Renal pelvis (tissue), 1 donor: ENCODE measurements at regions not wholly inside any gene's neighbourhood (a gene's known extent, or its start where the extent isn't known, plus 50 kb on each side); places are given as distances from the start of the nearest gene placed in this dataset.
A peak's percentile ranks its signal among the peaks of the same experiment; 100 is the strongest.

Source experiments
- DNase-seq: peaks from one replicate; pipeline ENCODE4 v3.0.0-alpha.2; 2013

DNA sequence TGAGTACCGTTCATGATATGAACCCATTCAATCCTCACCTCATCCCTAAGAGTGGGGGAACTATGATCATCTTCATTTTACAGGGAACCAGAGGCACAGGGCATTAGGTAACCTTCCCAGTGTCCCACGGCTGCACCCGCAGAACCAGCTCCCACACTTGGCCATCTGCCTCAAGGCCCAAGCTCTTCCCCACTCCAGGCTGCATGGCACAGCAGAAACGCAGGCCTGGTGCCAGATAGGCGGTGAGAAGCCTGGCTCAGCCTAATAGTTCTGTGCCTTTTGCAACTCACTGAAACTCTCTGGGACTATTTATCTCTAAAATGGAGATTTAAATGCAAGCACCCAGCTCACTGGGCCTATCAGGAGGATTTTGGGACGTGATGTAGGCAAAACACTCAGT, 90.8 kb upstream of the ZNF618 start:
- no peak for DNase-seq

DNA sequence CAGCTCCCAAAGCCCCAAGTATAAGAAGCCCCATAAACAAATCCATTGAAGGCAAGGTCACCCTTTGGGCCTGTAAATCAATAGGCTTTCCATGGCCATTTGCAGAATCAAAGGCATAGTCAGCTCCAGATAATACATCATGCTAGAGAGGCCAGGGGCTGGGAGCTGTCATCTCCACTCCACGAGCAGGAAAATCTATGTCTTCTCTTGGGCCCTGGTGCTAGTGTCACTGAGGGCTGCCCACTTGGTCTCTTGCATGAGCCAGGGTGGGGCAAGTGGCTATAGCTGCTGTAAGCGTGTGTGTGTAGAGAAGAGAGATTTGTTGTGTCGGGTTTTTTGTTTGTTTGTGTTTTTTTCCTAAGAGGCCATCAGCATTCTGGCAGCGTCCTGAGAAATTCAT, 90.0 kb upstream of the ZNF618 start:
- no peak for DNase-seq

DNA sequence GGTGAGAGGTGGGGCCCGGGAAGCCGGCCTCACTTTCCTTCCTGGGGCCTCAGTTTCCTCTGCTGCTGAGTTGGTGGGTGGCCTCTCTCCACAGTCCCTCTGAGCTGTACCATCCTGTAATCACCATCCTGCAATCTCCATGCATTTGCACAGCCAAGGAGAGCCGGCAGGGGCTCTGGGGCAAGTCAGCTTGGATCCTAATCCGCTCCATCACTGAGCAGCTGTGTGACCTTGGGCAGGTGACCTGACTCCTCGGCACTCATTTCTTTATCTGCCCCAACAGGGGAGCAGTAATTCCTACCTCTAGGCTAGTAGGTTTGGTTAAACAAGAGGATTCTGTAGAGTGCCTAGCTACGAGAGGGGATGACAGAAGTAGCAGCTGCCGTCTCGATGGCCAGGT, 88.2 kb upstream of the ZNF618 start:
- DNase-seq: no peak

GRCh38 chr9:113788616-113789330, 87.3 kb upstream of the ZNF618 start:
- peak; percentile 24 for DNase-seq

DNA sequence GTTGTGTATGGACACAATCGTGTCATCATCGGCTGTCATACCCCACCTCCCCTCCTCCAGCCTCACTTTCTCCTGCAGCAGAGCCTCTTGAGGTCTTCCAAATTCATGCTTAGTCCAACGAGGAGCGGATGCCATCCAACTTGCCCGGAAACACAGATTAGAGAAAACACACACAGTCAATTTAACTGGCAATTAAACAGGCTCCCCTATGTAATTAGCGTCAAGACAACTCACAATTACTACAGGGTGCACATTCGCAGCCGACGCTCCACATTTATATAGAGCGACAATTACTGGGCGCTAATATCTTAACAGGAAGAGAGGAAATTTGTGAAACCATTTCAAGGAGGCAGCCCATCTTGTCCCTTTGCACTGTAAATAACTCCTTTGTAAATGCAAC, 86.0 kb upstream of the ZNF618 start:
- no peak for DNase-seq

DNA sequence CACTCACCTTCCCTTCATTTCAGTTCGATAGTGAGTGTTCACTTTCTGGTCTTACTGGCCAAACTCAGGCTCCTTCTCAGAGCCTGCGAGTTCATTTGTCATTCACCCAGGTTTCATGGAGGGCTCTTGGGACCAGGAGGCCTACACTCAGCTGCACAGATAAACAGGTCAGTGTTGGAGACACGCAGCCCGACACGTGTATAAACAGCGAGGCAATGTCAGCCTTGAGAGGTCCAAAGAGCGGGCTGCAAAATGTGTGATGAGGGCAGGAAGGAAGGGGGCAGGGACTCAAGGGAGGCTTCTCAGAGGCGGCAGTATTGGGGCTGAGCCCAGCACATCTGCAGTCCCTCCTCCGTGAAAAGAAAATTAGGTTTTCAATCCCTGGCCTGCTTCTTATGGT, 82.6 kb upstream of the ZNF618 start:
- DNase-seq: no peak

- no peak for DNase-seq
Measured at GRCh38 chr9:113794721-113795120, 81.4 kb upstream of the ZNF618 start.

DNA sequence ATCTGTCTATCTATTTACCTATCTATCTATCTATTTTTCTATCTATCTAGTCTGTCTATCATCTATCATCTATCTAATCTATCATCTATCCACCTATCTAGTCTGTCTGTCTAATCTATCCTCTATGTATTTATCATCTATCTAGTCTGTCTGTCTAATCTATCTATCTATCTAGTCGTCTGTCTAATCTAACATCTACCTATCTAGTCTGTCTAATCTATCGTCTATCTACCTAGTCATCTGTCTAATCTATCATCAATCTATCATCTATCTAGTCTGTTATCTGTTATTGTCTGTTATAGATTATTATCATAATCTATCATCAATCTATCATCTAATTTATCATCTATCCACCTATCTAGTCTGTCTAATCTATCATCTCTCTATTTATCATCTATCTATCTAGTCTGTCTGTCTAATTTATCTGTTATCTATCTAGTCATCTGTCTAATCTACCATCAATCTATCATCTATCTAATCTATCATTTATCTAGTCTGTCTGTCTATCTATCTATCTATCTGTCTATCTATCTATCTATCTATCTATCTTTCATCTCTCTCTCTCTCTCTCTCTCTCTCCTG, 80.2 kb upstream of the ZNF618 start:
- no peak for DNase-seq

- DNase-seq: no peak
Measured at GRCh38 chr9:113796646-113797426, 79.3 kb upstream of the ZNF618 start.

DNA sequence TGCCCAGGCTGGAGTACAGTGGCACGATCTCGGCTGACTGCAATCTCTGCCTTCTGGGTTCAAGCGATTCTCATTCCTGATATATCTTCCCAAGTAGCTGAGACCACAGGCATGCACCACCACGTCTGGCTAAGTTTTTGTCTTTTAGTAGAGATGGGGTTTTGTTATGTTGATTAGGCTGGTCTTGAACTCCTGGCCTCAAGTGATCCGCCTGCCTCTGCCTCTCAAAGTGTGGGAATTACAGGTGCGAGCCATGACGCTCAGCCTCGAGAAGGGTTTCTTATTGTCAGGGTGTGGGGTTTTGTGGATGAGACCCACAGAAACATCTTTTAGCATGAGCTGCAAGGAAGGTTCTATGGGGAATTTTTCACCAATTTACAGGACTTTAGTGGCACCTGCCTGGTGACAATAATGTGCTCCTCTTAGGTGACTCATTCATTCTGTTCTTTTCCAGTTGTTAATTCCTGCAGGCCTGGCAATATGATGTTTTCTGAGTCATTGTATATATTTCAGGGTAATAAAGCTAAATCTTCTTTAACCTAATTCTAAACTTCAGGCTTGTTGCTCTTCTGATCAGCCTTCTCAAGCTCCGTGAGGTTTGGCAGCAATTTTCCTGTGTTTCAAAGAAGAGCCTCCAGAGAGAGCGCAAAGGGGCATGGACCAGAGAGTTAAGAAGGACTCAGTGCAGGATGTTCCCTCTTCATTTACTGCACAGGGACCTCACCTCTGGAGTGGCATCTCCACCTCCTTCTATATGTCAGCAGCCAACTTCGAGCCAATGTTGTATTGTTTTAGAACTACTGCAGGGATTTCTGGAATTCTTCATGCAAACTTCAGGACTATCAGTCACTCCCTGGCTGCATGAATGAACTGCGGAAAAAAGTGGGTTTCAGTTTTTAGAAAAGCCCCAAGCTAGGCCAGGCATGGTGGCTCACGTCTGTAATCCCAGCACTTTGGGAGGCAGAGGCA, 77.8 kb upstream of the ZNF618 start:
- DNase-seq: no peak

- DNase-seq: no peak
Measured at GRCh38 chr9:113800276-113800675, 75.8 kb upstream of the ZNF618 start.

- DNase-seq: no peak
Measured at GRCh38 chr9:113803811-113804589, 72.1 kb upstream of the ZNF618 start.

- DNase-seq: no peak
Measured at GRCh38 chr9:113805486-113806132, 70.5 kb upstream of the ZNF618 start.

DNA sequence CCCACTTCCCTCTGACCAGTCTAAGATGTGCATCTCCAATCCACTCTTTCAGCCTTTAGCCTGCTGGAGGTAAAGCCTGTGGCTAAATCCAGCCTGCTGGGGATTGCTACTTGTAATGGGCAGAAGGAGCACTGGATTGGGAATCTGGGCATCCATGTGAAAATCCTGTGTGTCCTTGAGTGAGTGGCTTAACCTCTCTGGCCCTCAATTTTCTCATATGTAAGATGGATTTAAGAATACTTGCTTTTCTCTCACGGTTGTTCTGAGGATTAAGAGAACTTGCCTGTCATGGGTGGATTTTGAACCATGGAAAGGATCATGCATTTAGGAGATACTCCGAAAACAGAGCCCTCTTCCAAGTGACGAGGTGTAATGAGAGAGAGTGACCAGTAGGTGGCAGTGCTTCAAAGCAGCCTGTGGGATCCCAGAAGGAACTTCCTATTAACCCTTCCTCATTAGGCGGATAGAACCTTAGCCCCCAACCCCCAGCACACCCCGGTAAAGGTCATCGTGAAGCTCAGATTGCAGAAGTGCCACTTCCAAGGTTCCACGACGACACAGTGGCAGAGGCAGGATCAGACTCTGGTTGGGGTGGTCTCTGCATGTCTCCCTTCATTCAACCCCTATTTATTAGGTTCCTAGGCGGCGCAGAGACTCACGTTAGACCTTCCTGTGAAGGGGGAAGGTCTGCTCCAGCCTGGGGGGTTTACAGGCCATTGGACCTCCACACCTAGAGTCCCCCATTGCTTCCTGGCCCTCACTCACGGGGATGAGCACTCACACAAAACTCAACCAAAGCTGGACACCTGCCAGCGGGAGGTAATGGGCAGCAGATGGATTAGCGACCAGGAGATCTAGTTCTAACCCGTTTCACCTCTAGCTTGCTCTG, 68.7 kb upstream of the ZNF618 start:
- peak; percentile 48 for DNase-seq

DNA sequence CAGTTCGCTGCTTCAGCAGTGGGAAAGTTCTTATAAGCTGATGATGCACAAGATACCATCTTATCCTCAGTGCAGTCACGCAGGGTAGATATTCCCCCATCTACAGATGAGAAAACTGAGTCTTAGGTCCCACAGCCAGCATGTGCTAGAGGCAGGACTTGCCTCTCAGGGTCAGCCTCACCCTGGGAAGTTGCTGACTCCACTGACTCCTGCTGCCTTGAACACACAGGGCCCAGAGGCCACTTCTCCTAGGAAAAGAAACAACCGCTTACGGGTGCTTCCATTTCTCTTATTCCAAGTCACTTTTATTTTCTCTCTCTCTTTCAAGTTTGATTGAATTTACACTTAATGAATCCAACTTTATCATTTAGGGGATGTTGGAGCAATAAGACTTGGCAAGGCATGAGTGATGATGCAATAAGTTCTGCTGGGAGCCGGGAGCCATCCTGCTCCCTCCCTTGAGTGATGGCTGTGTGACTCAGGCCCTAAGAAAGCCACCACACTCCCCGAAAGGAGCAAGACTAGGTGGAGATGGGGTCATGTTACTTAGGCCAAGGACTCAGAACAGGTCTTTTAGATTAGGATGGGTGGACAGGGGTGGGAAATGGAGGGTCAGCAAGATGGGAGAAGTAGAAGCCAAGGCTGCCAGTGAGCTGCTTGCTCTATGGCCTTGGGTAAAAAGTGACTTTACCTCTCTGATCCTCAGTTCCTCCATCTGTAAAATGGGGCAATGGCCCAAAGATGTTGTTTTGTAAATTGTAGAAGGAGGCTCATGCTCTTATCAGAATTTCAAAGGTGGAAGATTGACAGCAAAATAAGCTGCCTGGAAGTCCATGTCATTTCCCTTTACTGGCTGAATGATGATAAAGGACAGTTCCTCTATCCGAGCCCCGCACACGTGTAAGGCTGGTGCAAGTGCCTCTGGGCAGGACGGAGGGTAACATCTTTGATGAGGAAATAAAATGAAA, 67.4 kb upstream of the ZNF618 start:
- DNase-seq: no peak

- no peak for DNase-seq
Measured at GRCh38 chr9:113817171-113817570, 58.9 kb upstream of the ZNF618 start.

DNA sequence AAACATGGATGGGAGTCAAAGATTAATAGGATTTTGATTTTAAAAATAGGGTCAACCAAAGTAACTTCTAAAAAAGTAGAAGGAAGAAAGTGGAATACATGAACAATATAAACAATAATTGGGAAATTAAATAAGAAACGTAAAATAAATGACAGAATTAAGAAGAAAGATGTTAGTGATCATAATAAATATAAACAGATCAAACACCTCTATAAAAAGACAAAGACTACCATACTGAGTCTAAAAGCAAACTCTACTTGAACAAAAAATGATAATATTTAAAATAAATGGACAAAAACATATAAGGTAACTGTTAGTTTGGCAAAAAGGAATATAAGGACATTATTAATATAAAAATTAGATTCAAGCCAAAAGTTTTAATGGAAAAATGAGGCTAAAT, 57.7 kb upstream of the ZNF618 start:
- no peak for DNase-seq

GRCh38 chr9:113822315-113822714, 53.8 kb upstream of the ZNF618 start:
- DNase-seq: no peak
